ENCODE measurements at regions not wholly inside any gene's neighbourhood (a gene's known extent, or its start where the extent isn't known, plus 50 kb on each side); places are given as distances from the start of the nearest gene placed in this dataset.

- H3K4me3 ChIP-seq (ENCODE audit: low read depth, low read length), result no peak overlapping the region
- TF ChIP-seq CTCF (IDR thresholded peaks at IDR 0.05; ENCODE audit: insufficient read depth, low read depth, low read length), result no peak
Measured at GRCh38 chr1:38403667-38404066, 357.1 kb upstream of the POU3F1 start.

DNA sequence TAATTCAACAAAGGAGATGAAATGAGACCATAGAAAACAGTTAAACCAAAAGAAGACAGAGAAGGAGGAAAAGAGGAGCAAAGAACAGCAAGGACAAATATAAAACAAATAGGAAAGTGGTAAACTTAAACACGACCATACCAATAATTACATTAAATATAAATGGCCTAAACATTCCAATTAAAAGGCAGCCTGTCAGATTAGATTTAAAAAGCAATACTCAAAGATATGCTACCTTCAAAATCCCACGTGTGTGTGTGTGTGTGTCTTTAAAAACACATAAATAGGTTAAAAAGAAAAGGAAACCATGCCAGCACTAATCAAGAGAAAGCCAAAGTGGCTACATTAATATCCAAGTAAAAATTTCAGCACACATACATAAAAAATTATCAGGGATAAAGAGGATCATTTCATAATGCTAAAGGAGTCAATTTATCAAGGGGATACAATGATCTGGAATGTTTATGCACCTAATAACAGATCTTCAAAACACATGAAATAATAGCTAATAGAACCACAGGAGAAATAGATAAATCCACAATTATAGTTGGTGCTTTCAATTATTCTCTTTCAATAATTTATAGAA, 355.7 kb upstream of the POU3F1 start:
- DNase-seq (ENCODE audit: low read depth), result no peak
- TF ChIP-seq CTCF (IDR thresholded peaks at IDR 0.05; ENCODE audit: insufficient read depth, low read depth, low read length), result no peak
- no peak overlapping the region for H3K4me3 ChIP-seq (ENCODE audit: low read depth, low read length)

More at GRCh38 chr1:38403667-38404066, 357.1 kb upstream of the POU3F1 start:
- DNase-seq (ENCODE audit: low read depth), result no peak

DNA sequence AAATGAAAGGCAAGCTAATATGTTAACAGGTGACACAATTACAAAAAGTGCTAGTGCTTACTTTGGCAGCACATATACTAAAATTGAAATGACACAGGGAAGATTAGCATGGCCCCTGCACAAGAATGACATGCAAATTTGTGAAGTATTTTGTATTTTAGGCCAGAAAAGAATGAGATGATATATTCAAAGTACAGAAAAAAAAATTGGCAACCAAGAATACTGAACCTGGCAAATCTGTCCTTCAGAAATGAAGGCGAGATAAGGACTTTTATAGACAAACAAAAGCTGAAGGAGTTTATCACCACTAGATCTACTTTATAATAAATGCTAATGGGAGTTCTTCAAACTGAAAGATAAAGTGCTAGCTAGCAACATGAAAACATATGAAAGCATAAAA, 350.0 kb upstream of the POU3F1 start:
- no peak for TF ChIP-seq CTCF (IDR thresholded peaks at IDR 0.05; ENCODE audit: insufficient read depth, low read depth, low read length)

DNA sequence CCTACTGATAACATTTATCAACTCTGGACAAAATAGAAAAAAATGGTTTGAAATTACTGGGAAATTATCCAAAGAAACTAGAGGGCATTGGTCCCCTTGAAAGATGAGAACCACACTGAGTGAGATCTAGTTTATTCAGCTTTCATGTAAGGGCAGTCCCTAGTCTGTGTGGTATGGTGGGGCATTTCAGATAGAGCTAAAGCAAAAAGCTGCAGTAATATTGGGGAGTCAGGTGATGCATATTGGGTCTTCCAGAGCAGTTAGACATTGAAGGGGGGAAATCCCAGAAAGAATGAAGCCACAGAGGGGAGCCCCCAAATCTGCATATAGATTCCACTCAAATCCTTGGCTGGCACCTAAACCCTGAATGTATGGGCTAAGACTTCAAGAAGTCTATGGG, 347.7 kb upstream of the POU3F1 start:
- no peak for TF ChIP-seq CTCF (IDR thresholded peaks at IDR 0.05; ENCODE audit: insufficient read depth, low read depth, low read length)
- H3K4me3 ChIP-seq (ENCODE audit: low read depth, low read length), result no peak overlapping the region
- no peak for DNase-seq (ENCODE audit: low read depth)

More for the DNA sequence above, 350.0 kb upstream of the POU3F1 start:
- no peak overlapping the region for H3K4me3 ChIP-seq (ENCODE audit: low read depth, low read length)
- no peak for DNase-seq (ENCODE audit: low read depth)

DNA sequence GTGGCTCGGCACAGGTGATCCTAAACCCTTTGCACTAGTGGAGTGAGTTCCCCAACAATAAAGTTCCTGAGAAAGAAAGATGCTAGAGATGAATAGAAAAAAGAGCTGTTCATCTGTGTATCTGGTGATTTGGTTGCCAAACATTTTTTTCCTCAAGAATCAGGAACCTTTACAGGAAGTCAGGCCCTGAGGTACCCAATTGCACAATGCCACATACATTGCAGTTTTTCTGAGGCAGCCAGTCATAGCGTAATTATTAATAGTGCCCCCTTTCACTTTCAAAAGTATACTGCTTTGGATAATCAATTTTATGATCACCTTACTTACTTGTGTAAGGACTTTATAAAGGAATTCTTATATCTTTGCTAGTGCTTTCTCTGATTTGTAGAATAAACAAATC, 346.3 kb upstream of the POU3F1 start:
- TF ChIP-seq CTCF (IDR thresholded peaks at IDR 0.05; ENCODE audit: insufficient read depth, low read depth, low read length), result no peak
- no peak overlapping the region for H3K4me3 ChIP-seq (ENCODE audit: low read depth, low read length)
- DNase-seq (ENCODE audit: low read depth), result no peak

DNA sequence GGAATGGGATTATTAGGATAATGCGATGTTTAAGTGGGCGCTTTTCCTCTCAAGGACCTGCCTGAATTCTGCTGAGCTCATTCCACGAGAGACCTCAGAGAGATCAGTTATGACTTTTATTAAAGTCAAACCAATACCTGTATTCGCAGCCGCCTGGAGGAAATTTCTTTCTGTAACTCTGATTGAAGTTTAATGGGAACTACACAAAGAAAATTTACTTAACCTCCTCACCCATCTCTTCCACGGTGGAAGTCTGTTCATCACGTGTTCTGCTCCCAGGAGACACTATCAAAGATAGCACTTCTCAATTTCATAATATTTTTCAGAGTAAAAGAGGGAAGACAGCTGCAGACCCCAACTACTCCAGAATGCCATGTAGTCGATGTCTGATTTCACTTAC, 334.7 kb upstream of the POU3F1 start:
- no peak for TF ChIP-seq CTCF (IDR thresholded peaks at IDR 0.05; ENCODE audit: insufficient read depth, low read depth, low read length)
- no peak overlapping the region for H3K4me3 ChIP-seq (ENCODE audit: low read depth, low read length)
- DNase-seq (ENCODE audit: low read depth), result no peak

DNA sequence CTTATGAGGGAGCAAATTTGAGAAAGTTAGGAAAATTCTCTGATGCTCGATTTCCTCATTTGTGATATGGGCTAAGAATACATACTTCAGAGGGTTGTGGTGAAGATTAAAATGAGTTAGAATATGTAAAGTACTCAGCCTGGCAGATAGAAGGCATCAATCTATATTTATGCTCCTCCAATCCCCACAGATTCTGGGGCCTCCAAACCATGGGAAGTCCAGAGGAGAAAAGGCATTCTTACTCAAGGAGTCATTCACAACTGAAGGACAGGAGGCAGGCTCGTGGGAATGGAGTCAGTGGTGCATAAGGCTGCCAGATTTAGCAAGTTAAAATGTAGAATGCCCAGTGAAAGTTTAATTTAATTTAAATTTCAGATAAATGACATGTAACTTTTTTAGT, 330.0 kb upstream of the POU3F1 start:
- TF ChIP-seq CTCF (IDR thresholded peaks at IDR 0.05; ENCODE audit: insufficient read depth, low read depth, low read length), result no peak

More for the DNA sequence above, 330.0 kb upstream of the POU3F1 start:
- DNase-seq (ENCODE audit: low read depth), result no peak
- H3K4me3 ChIP-seq (ENCODE audit: low read depth, low read length), result no peak overlapping the region

Measured in fibroblast of villous mesenchyme (primary cell).